H9 (cell line): ENCODE measurements at regions not wholly inside any gene's neighbourhood (a gene's known extent, or its start where the extent isn't known, plus 50 kb on each side); places are given as distances from the start of the nearest gene placed in this dataset.

Experiments used
- DNase-seq: peaks from one replicate; pipeline ENCODE4 v3.0.0-alpha.2; 2017
- H2AFZ ChIP-seq: one replicate; pipeline ENCODE4 v1.6.1; 2013; ENCODE audit warnings: mild to moderate bottlenecking, low read length, control low read depth, moderate library complexity
- H2AK5ac ChIP-seq: 2 replicates; pipeline ENCODE4 v1.6.1; 2013; ENCODE audit warnings: low read length, control low read depth, mixed read lengths; ENCODE audit not compliant: insufficient read length
- H2BK120ac ChIP-seq: one replicate; pipeline ENCODE4 v1.6.1; 2013; ENCODE audit warnings: low read depth, mild to moderate bottlenecking, low read length, control low read depth, inconsistent platforms; ENCODE audit not compliant: poor library complexity, severe bottlenecking
- H2BK12ac ChIP-seq: 2 replicates; pipeline ENCODE4 v1.6.1; 2013; ENCODE audit warnings: low read length, control low read depth, mixed read lengths, low read depth; ENCODE audit not compliant: insufficient read length
- H2BK15ac ChIP-seq: 2 replicates; pipeline ENCODE4 v1.6.1; 2013; ENCODE audit warnings: low read depth, low read length, control low read depth
- H2BK20ac ChIP-seq: one replicate; pipeline ENCODE4 v1.6.1; 2013; ENCODE audit warnings: low read depth, mild to moderate bottlenecking, low read length, control low read depth, inconsistent platforms; ENCODE audit not compliant: poor library complexity, severe bottlenecking
- H2BK5ac ChIP-seq: 2 replicates; pipeline ENCODE4 v1.6.1; 2013; ENCODE audit warnings: low read length, control low read depth, mixed read lengths; ENCODE audit not compliant: insufficient read length
- H3K14ac ChIP-seq: 2 replicates; pipeline ENCODE4 v1.6.1; 2013; ENCODE audit warnings: low read length, control low read depth; ENCODE audit not compliant: insufficient read depth
- H3K18ac ChIP-seq: 2 replicates; pipeline ENCODE4 v1.6.1; 2013; ENCODE audit warnings: low read depth, mild to moderate bottlenecking, mixed read lengths, low read length, control low read depth; ENCODE audit not compliant: insufficient read length
- H3K23ac ChIP-seq: 2 replicates; pipeline ENCODE4 v1.6.1; 2013; ENCODE audit warnings: low read length, control low read depth, mixed read lengths, low read depth; ENCODE audit not compliant: insufficient read length
- H3K23me2 ChIP-seq: 2 replicates; pipeline ENCODE4 v1.6.1; 2013; ENCODE audit warnings: low read depth, mild to moderate bottlenecking, mixed read lengths, low read length, control low read depth; ENCODE audit not compliant: insufficient read length, poor library complexity, severe bottlenecking
- H3K27ac ChIP-seq: 2 replicates; pipeline ENCODE4 v1.5.1; 2013; ENCODE audit warnings: low read length, control low read depth, mixed read lengths, low read depth; ENCODE audit not compliant: insufficient read length
- H3K27me3 ChIP-seq: 2 replicates; pipeline ENCODE4 v1.6.1; 2013; ENCODE audit warnings: low read length, control low read depth, inconsistent platforms; ENCODE audit not compliant: insufficient read depth
- H3K4ac ChIP-seq: 2 replicates; pipeline ENCODE4 v1.6.1; 2013; ENCODE audit warnings: low read depth, mild to moderate bottlenecking, control low read depth, inconsistent platforms, low read length, moderate library complexity
- H3K4me1 ChIP-seq: 2 replicates; pipeline ENCODE4 v1.6.1; 2013; ENCODE audit warnings: low read length, control low read depth, inconsistent platforms; ENCODE audit not compliant: insufficient read depth
- H3K4me2 ChIP-seq: 2 replicates; pipeline ENCODE4 v1.6.1; 2013; ENCODE audit warnings: low read length, control low read depth, mixed read lengths; ENCODE audit not compliant: insufficient read length, insufficient read depth
- H3K56ac ChIP-seq: 2 replicates; pipeline ENCODE4 v1.6.1; 2013; ENCODE audit warnings: low read depth, mild to moderate bottlenecking, mixed read lengths, low read length, control low read depth; ENCODE audit not compliant: insufficient read length
- H3K79me1 ChIP-seq: 2 replicates; pipeline ENCODE4 v1.6.1; 2013; ENCODE audit warnings: low read depth, mild to moderate bottlenecking, moderate library complexity, low read length, control low read depth, inconsistent platforms; ENCODE audit not compliant: insufficient read depth, poor library complexity, severe bottlenecking
- H3K79me2 ChIP-seq: 2 replicates; pipeline ENCODE4 v1.6.1; 2013; ENCODE audit warnings: low read length, control low read depth, inconsistent platforms; ENCODE audit not compliant: insufficient read depth
- H3K9ac ChIP-seq: 2 replicates; pipeline ENCODE4 v1.6.1; 2013; ENCODE audit warnings: low read length, control low read depth, mixed read lengths; ENCODE audit not compliant: insufficient read length; ENCODE audit errors: extremely low read depth
- H3K9me3 ChIP-seq: one replicate; pipeline ENCODE4 v1.6.1; 2013; ENCODE audit warnings: low read depth, low read length, inconsistent platforms; ENCODE audit not compliant: control insufficient read depth
- H3T11ph ChIP-seq: one replicate; pipeline ENCODE4 v1.6.1; 2013; ENCODE audit warnings: mild to moderate bottlenecking, low read length, control low read depth, inconsistent platforms
- H4K20me1 ChIP-seq: one replicate; pipeline ENCODE4 v1.6.1; 2013; ENCODE audit not compliant: control insufficient read depth, insufficient read length, insufficient read depth
- H4K5ac ChIP-seq: 2 replicates; pipeline ENCODE4 v1.6.1; 2013; ENCODE audit warnings: low read depth, mild to moderate bottlenecking, mixed read lengths, low read length, control low read depth; ENCODE audit not compliant: insufficient read length
- H4K8ac ChIP-seq: replicated peaks from 2 replicates; pipeline ENCODE4 v1.6.1; 2013; ENCODE audit warnings: low read length, control low read depth, mixed read lengths, low read depth; ENCODE audit not compliant: insufficient read length
- H4K91ac ChIP-seq: 2 replicates; pipeline ENCODE4 v1.6.1; 2013; ENCODE audit warnings: low read depth, mild to moderate bottlenecking, moderate library complexity, mixed read lengths, low read length, control low read depth; ENCODE audit not compliant: insufficient read length
- H3K27ac Mint-ChIP-seq, 3 experiments: 2 replicates in 2 of 3; 3 replicates in 1 of 3; pipeline ENCODE4 v1.8.0; 2020 to 2021; ENCODE audit warnings: mixed read lengths in 3 of 3, mild to moderate bottlenecking in 1 of 3, moderate library complexity in 1 of 3
- H3K27me3 Mint-ChIP-seq: 2 replicates; pipeline ENCODE4 v1.8.0; 2021; ENCODE audit warnings: low read depth, mild to moderate bottlenecking, moderate library complexity, mixed read lengths
- H3K36me3 Mint-ChIP-seq, 3 experiments: 2 replicates in 2 of 3; 3 replicates in 1 of 3; pipeline ENCODE4 v1.8.0; 2020 to 2021; ENCODE audit warnings: low read depth in 3 of 3, mixed read lengths in 3 of 3; ENCODE audit not compliant: insufficient read depth in 1 of 3
- H3K4me1 Mint-ChIP-seq, 2 experiments: 2 replicates each; pipeline ENCODE4 v1.8.0; 2020; ENCODE audit warnings: mixed read lengths in 2 of 2
- H3K4me3 Mint-ChIP-seq, 2 experiments: 2 replicates in 1 of 2; 3 replicates in 1 of 2; pipeline ENCODE4 v1.8.0; 2020 to 2021; ENCODE audit warnings: mild to moderate bottlenecking in 2 of 2, mixed read lengths in 2 of 2, moderate library complexity in 1 of 2
- H3K9me3 Mint-ChIP-seq, 2 experiments: 2 replicates in 1 of 2; 3 replicates in 1 of 2; pipeline ENCODE4 v1.8.0; 2020; ENCODE audit warnings: mild to moderate bottlenecking in 2 of 2, mixed read lengths in 2 of 2, moderate library complexity in 1 of 2
- WGBS: extraction: QIAGEN DNeasy Blood & Tissue Kit; methylation state at CpG from one replicate; pipeline ENCODE4 v1.1.7; 2013; ENCODE audit warnings: missing lambda C conversion rate, low lambda C conversion rate, mixed read lengths; ENCODE audit not compliant: insufficient read length; ENCODE audit errors: extremely low coverage; 5-methylcytosine and 5-hydroxymethylcytosine counted together
- TF ChIP-seq, protein P1 (sequence below): fragments of 200-600 bp; sonication (generic); conservative IDR thresholded peaks from 3 replicates; pipeline ENCODE4 v1.8.0; 2021; ENCODE audit warnings: antibody characterized with exemption, mild to moderate bottlenecking

DNA sequence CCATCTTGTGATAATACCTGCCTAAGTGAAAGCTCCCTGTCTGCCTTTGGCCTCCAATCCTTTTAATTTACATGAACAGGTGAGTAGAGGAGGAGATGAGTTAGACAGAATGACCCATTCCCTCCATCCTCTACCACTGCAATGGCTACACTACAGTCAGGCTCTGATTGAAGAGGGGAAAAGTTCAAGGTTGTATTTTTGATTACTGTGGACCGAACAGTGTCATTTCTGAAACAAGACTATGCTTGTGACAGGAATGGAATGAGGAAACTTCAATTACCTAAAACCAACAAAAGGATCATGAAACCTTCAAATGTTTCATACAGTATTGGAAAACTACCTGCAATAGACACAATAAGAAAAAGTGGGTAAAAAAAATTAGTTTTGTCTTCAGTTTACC lies 85.5 kb upstream of the GBE1 start:
- Histone ChIP-seq H3K23ac (no peak overlapping the region), H3K14ac (no peak overlapping the region), H3K18ac (no peak overlapping the region), H2BK12ac (no peak overlapping the region), H3K27ac (no peak overlapping the region), H4K20me1 (no peaks in the 10 kb centered on the region), H3K4me2 (no peak overlapping the region), H3K9ac (no peak overlapping the region), H4K5ac (no peak overlapping the region), H3K4me1 (no peaks in the 10 kb centered on the region), H2AK5ac (no peak overlapping the region), H2BK15ac (no peak overlapping the region), H3K79me2 (no peaks in the 10 kb centered on the region), H4K91ac (no peak overlapping the region), H2BK5ac (no peak overlapping the region), H3T11ph (no peak overlapping the region), H3K79me1 (no peaks in the 10 kb centered on the region), H2AFZ (no peak overlapping the region), H3K23me2 (no peaks in the 10 kb centered on the region), H4K8ac (no peak overlapping the region), H2BK20ac (no peak overlapping the region), H3K56ac (no peak overlapping the region), H3K27me3 (no peaks in the 10 kb centered on the region), H3K4ac (no peak overlapping the region), H3K9me3 (no peaks in the 10 kb centered on the region), H2BK120ac (no peak overlapping the region)
- peaks cover 5% of the 10 kb centered on the region in 2 experiments; a peak in 2 of 4 replicates for H3K4me1 Mint-ChIP-seq
- no peaks in the 10 kb centered on the region for H3K9me3 Mint-ChIP-seq
- DNase-seq, result no peak
- no peak overlapping the region for H3K4me3 Mint-ChIP-seq
- H3K36me3 Mint-ChIP-seq, result no peaks in the 10 kb centered on the region
- H3K27me3 Mint-ChIP-seq, result no peaks in the 10 kb centered on the region
- no CpG with 5 or more reads among the region's 1 CpG for WGBS
- TF ChIP-seq, protein P1, sequence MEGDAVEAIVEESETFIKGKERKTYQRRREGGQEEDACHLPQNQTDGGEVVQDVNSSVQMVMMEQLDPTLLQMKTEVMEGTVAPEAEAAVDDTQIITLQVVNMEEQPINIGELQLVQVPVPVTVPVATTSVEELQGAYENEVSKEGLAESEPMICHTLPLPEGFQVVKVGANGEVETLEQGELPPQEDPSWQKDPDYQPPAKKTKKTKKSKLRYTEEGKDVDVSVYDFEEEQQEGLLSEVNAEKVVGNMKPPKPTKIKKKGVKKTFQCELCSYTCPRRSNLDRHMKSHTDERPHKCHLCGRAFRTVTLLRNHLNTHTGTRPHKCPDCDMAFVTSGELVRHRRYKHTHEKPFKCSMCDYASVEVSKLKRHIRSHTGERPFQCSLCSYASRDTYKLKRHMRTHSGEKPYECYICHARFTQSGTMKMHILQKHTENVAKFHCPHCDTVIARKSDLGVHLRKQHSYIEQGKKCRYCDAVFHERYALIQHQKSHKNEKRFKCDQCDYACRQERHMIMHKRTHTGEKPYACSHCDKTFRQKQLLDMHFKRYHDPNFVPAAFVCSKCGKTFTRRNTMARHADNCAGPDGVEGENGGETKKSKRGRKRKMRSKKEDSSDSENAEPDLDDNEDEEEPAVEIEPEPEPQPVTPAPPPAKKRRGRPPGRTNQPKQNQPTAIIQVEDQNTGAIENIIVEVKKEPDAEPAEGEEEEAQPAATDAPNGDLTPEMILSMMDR, result no peak
- H3K27ac Mint-ChIP-seq, result no peak overlapping the region
